Aorta (tissue), 5 donors: ENCODE measurements at regions not wholly inside any gene's neighbourhood (a gene's known extent, or its start where the extent isn't known, plus 50 kb on each side); places are given as distances from the start of the nearest gene placed in this dataset.

Experiments
- ATAC-seq: fragments of 200-7000 bp; cut with Tn5 transposase; one replicate; pipeline ENCODE4 v1.9.1; 2022; ENCODE audit warnings: moderate library complexity; ENCODE audit not compliant: low FRiP score
- DNase-seq, 2 donors: peaks; one replicate each; pipeline ENCODE4 v3.0.0-alpha.2; 2020
- H3K27ac ChIP-seq, 2 donors: one replicate each; pipeline ENCODE4 v1.5.1; 2013; ENCODE audit warnings: low read length in 2 of 2, mild to moderate bottlenecking in 2 of 2, moderate library complexity in 2 of 2, control low read depth in 1 of 2, inconsistent platforms in 1 of 2, low read depth in 1 of 2
- H3K27me3 ChIP-seq, 2 donors: one replicate each; pipeline ENCODE4 v1.6.1; 2013; ENCODE audit warnings: control low read depth in 1 of 2, low read length in 1 of 2, mild to moderate bottlenecking in 1 of 2, moderate library complexity in 1 of 2; ENCODE audit not compliant: insufficient read depth in 2 of 2, control insufficient read depth in 1 of 2
- H3K36me3 ChIP-seq, 2 donors: one replicate each; pipeline ENCODE4 v1.6.1; 2013; ENCODE audit warnings: control low read depth in 1 of 2, low read length in 1 of 2, mild to moderate bottlenecking in 1 of 2; ENCODE audit not compliant: insufficient read depth in 2 of 2, control insufficient read depth in 1 of 2
- H3K4me1 ChIP-seq, 2 donors: one replicate each; pipeline ENCODE4 v1.6.1; 2013; ENCODE audit warnings: low read length in 2 of 2, control low read depth in 1 of 2, mild to moderate bottlenecking in 1 of 2, moderate library complexity in 1 of 2; ENCODE audit not compliant: insufficient read depth in 2 of 2, control insufficient read depth in 1 of 2
- H3K4me3 ChIP-seq, 2 donors: one replicate each; pipeline ENCODE4 v1.5.1; 2013; ENCODE audit warnings: low read length in 2 of 2, control low read depth in 1 of 2, mild to moderate bottlenecking in 1 of 2
- H3K9me3 ChIP-seq: one replicate; pipeline ENCODE4 v1.6.1; 2013; ENCODE audit warnings: mild to moderate bottlenecking, low read length; ENCODE audit not compliant: control insufficient read depth
- WGBS, 2 donors: extraction: QIAGEN DNeasy Blood & Tissue Kit; methylation state at CpG; one replicate each; pipeline ENCODE4 v1.1.7; 2013; 5-methylcytosine and 5-hydroxymethylcytosine counted together
- intact Hi-C, 2 donors: fragments of 100-400 bp; cut with DNase I; formaldehyde crosslinking; loops; one replicate each; pipeline versions ENCODE4 v1.14.2 to v1.15.0; 2022
- donor health status: healthy with polysubstance abuse.
- donor health status: Bipolar disorder and iron deficiency.
- donor health status: DM: no; HTN: no; CAD: no.
- donor health status: DM: no; HTN: no; CAD: no.
- donor health status: DM: yes; HTN: yes; CAD: no.

DNA sequence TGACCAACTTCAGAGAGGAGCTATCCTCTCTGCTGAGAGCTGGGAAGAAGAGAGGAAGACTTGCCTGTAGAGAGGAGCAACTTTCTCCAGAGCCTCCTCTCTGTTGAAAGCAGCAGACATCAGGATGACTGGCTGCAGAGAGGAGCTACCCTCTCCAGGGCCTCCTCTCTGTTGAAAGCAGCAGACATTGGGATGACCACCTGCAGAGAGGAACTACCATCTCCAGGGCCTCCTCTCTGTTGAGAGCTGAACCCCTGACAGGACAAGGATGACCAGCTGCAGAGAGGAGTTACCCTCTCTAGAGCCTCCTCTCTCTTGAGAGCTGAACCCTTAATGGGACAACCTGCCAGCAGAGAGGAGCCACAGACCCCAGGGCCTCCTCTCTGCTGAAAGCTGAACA lies 83.0 kb upstream of the GJB5 start:
- no peaks in the 10 kb centered on the region for H3K4me1 ChIP-seq
- ATAC-seq (no peak), DNase-seq (no peak)
- no peaks in the 10 kb centered on the region for H3K36me3 ChIP-seq
- H3K4me3 ChIP-seq, result no peak overlapping the region
- no peaks in the 10 kb centered on the region for H3K9me3 ChIP-seq
- H3K27me3 ChIP-seq, result peaks cover 0 to 1% of the 10 kb centered on the region in 2 donors
- intact Hi-C loops, result no loop called here
- no peak overlapping the region for H3K27ac ChIP-seq

DNA sequence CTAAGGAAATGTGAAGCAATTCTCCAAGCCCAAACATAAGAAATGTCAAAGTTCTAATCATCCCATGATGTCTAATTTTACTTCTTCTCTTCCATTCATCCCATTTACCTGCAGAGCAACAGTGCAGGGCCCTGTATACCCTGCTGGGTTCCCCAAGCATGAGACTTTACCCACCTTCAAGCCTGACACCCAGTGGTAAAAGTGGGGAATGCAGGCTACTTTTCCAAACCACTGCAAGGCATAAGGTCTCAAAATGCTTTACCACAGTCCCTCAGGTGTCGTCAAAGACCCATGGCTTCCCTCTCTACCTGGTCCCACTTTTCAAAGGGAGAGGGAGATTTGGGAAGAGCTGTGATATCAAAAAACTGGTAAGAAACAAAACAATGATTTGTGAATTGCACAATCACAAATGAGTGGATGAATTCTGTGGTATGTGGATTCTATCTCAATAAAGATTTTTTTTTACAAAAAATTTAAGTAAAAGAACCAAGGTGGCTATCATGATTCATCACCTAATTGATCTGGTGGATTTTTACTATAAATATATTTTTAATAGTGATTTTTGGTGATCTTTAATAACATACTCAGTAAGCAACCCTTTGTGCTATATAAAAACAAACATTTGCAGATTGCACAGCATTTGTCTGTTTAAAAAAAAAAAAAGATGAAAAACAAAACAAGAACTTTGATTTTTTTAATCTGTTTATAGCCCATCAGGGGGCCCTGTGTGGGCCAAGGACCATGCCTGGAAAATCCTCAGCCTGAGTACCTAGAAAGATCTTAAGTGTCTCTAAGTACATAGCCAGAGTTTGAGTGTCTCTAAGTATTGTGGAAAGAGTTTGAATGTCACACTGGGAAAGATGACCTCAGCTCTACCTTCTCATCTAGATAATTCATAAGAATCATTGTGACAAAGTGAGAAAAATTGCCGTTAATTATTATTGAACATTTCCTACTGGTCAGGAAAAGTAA lies 73.1 kb upstream of the GJB5 start:
- no peaks in the 10 kb centered on the region for H3K27me3 ChIP-seq
- no peaks in the 10 kb centered on the region for H3K36me3 ChIP-seq
- DNase-seq (no peak), ATAC-seq (no peak)
- H3K4me3 ChIP-seq, result no peak overlapping the region
- 44 to 47% methylated on average over 2 of the region's 2 CpGs for whole genome bisulfite sequencing, 2 donors
- intact Hi-C loops, result no loop called here
- no peaks in the 10 kb centered on the region for H3K9me3 ChIP-seq
- H3K4me1 ChIP-seq, result no peaks in the 10 kb centered on the region
- no peak overlapping the region for H3K27ac ChIP-seq

DNA sequence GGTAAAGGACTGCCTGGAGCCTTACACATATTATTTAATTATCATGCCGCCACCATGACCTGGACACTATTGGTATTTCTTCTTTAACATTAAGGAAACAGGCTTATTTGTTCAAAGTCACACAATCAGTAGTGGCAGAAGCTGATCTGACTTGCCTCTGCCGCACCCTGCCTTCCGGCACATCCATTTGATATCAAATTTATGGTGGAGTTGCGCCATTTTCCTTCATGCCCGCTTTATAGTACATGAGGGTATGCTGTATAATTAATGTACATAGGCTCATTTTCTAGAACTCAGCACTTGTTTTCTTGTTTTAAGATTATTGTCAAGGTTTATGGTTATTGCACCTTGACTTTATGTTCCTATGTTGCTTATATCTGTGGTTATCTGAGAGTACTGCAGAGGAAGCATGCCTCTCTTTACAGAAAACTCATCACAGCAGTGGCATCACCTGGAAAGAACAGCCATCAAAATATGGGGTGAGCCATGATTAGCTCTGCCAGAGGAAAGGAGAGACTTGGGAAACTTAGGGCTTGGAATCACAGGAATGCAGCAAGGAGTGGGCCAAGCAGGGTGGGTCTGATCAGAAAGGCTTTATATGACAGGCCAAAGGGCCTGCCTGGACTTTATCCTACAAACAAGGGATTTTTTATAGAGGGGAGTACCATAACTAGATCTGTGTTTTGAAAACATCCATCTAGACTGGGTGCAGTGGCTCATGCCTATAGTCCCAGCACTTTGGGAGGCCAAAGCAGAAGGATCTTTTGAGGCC lies 72.2 kb upstream of the GJB5 start:
- Histone ChIP-seq H3K9me3 (no peaks in the 10 kb centered on the region), H3K4me3 (no peak overlapping the region), H3K27me3 (peaks cover 0 to 2% of the 10 kb centered on the region in 2 donors), H3K36me3 (no peaks in the 10 kb centered on the region), H3K4me1 (no peaks in the 10 kb centered on the region), H3K27ac (no peak overlapping the region)
- intact Hi-C loops, result no loop called here
- WGBS, 2 donors, result 91 to 92% methylated on average over 5 of the region's 5 CpGs
- no peak for DNase-seq
- ATAC-seq, result no peak

DNA sequence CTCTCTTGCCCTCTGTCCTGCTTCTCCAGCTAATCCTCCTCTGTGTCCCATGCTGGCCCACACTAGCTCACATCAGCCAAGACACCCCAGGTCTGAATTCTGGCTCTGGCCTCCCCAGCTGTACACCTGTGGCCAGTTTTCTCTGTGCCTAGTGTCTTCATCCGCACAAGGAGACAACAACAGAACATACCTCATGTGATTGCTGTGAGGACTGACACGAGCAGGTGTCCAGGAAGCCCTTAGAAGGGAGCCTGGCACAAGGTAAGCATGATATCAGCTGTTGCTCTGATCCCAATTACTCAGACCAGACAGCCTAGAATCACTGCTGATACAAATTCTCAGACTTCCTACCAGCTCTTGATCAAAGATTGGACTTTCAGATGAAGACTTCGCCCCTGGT lies 71.2 kb upstream of the GJB5 start:
- Histone ChIP-seq H3K27ac (no peak overlapping the region), H3K27me3 (peaks cover 0 to 2% of the 10 kb centered on the region in 2 donors), H3K4me3 (no peak overlapping the region), H3K36me3 (no peaks in the 10 kb centered on the region), H3K9me3 (no peaks in the 10 kb centered on the region), H3K4me1 (no peaks in the 10 kb centered on the region)
- WGBS, 2 donors, result 64 to 71% methylated on average over 3 of the region's 3 CpGs
- ATAC-seq, result no peak
- intact Hi-C loops, result no loop called here
- no peak for DNase-seq

DNA sequence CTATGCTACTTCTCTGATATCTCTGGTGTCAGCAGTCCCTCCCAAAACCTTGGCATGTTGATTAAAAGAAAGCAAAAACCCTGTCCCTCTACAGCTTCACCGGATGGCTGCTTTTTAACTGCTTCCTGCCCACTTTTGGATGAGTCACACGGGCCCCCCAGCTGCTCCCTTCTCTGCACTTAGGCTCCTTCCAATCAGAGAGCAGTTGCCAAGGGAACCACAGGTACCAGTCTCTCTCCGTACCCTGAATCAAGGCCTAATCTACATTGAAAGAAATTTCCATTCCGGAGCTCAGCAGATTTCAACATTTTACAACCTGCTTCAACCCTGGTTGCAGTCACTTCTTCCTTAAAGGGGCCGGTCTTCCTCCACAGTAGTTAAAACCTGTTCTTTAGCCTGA lies 70.6 kb upstream of the GJB5 start:
- DNase-seq (no peak), ATAC-seq (no peak)
- WGBS, 2 donors, result 16 to 17% methylated on average over 5 of the region's 5 CpGs
- Histone ChIP-seq H3K36me3 (no peaks in the 10 kb centered on the region), H3K9me3 (no peaks in the 10 kb centered on the region), H3K4me1 (no peaks in the 10 kb centered on the region), H3K4me3 (no peak overlapping the region), H3K27ac (no peak overlapping the region), H3K27me3 (peaks cover 0 to 2% of the 10 kb centered on the region in 2 donors)
- intact Hi-C loops, result no loop called here

DNA sequence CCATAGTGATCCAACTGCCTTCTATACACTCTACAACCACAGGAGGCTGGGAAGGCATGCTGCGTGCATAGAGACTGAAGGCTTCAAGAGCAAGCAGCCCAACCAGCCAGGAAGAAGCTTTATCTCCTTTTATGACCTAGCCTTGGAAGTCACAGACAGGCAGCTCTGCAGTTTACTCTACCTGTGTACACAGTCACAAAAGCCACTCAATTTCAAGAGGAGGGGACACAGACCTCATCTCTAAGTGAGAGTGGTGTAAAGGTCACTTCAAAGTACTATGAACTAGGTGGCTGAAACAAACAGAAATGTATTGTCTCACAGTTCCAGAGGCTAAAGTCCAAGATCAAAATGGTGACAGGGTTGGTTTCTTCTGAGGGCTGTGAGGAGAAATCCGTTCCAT lies 69.6 kb upstream of the GJB5 start:
- 57 to 58% methylated on average over 2 of the region's 2 CpGs for WGBS, 2 donors
- peaks cover 0 to 2% of the 10 kb centered on the region in 2 donors for H3K27me3 ChIP-seq
- no peak overlapping the region for H3K4me3 ChIP-seq
- H3K36me3 ChIP-seq, result no peaks in the 10 kb centered on the region
- intact Hi-C loops, result no loop called here
- DNase-seq (no peak), ATAC-seq (no peak)
- no peak overlapping the region for H3K27ac ChIP-seq
- peaks cover 1% of the 10 kb centered on the region for H3K9me3 ChIP-seq
- H3K4me1 ChIP-seq, result no peaks in the 10 kb centered on the region

DNA sequence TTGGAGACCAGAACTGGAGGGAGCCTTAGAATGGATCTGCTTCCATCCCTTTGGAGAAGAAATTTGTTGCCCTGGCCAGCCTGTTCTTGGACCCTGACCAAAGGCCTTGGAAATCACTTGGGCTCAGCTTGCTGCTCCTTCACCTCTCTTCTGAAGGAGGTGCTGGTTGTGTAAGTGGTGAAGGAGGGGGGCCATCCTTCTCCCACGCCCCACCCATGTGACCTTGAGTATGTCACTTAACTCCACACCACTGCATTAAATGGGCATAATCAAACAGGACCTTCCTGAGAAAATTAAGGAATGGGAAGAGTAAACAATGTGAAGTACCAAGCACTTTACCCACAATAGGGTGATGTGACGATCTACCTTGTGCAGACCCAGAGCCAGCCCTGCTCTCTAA lies 68.3 kb upstream of the GJB5 start:
- intact Hi-C loops, result no loop called here
- Histone ChIP-seq H3K9me3 (peaks cover 1% of the 10 kb centered on the region), H3K4me3 (no peak overlapping the region), H3K36me3 (no peaks in the 10 kb centered on the region), H3K4me1 (no peaks in the 10 kb centered on the region), H3K27ac (no peak overlapping the region), H3K27me3 (peaks cover 0 to 2% of the 10 kb centered on the region in 2 donors)
- ATAC-seq (no peak), DNase-seq (no peak)
- 69 to 78% methylated on average over 2 of the region's 2 CpGs for WGBS, 2 donors

DNA sequence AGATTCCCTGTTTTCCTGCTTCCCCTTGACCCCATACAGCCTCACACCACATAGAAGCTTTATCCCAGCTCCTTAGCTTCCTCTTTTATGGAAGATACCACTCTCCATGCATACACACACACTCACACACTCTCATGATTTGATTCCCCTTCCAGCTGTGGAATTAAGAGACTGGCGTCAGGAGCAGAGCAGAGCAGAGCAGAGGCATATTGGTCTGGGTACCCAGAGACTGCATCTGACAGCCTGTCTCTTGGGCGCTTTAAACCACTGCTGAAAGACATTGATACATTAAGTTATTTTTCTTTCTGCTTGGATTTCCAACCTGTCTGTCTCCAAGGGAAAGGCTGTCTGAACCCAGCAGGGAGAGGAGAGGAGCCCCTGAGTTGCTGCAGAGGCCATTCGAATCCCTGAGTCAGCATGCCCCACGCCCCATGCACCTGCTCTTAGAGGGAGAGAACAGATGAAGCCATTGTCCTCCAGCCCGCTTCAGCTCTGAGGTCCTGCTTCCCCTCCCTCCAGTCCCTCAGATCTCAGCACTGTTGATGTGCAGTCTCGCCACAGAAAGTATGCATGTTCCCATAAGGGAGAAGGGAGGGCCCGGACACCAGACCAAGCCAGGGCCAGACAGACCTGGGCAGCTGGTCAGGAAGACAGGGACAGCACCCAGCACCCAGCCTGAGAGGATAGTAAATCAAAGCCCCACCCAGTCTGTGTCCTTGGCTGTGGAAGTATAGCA lies 66.7 kb upstream of the GJB5 start:
- no peaks in the 10 kb centered on the region for H3K4me1 ChIP-seq
- intact Hi-C loops, result no loop called here
- H3K4me3 ChIP-seq, result no peak overlapping the region
- H3K27me3 ChIP-seq, result peaks cover 0 to 2% of the 10 kb centered on the region in 2 donors
- H3K9me3 ChIP-seq, result peaks cover 1% of the 10 kb centered on the region
- WGBS, 2 donors, result 50 to 58% methylated on average over 7 of the region's 7 CpGs
- no peak overlapping the region for H3K27ac ChIP-seq
- no peaks in the 10 kb centered on the region for H3K36me3 ChIP-seq
- no peak for ATAC-seq
- DNase-seq, result no peak
